WERI-Rb-1 (cell line): ENCODE measurements at regions not wholly inside any gene's neighbourhood (a gene's known extent, or its start where the extent isn't known, plus 50 kb on each side); places are given as distances from the start of the nearest gene placed in this dataset.
A peak's percentile ranks its signal among the peaks of the same experiment; 100 is the strongest.

ENCODE experiments used
- DNase-seq: peaks from one replicate; pipeline ENCODE4 v3.0.0-alpha.2; 2020
- H3K27ac ChIP-seq: fragments of 250-450 bp; sonication (Bioruptor Pico); 2 replicates; pipeline ENCODE4 v1.5.1; 2020; ENCODE audit warnings: mild to moderate bottlenecking, moderate library complexity
- H3K27me3 ChIP-seq: fragments of 250-450 bp; sonication (Bioruptor Pico); 2 replicates; pipeline ENCODE4 v1.5.1; 2021; ENCODE audit warnings: mild to moderate bottlenecking, low read depth, moderate library complexity; ENCODE audit not compliant: insufficient read depth, severe bottlenecking
- H3K36me3 ChIP-seq: fragments of 250-450 bp; sonication (Bioruptor Pico); 2 replicates; pipeline ENCODE4 v1.5.1; 2020; ENCODE audit warnings: mild to moderate bottlenecking, moderate library complexity
- H3K4me3 ChIP-seq: 2 replicates; pipeline ENCODE4 v1.5.1; 2011; ENCODE audit warnings: low read depth, mild to moderate bottlenecking, control low read depth, low read length
- H3K9me3 ChIP-seq: fragments of 250-450 bp; sonication (Bioruptor Pico); 2 replicates; pipeline ENCODE4 v1.5.1; 2021; ENCODE audit warnings: mild to moderate bottlenecking, moderate library complexity; ENCODE audit not compliant: severe bottlenecking
- CTCF ChIP-seq: IDR thresholded peaks from 2 replicates; pipeline ENCODE4 v1.5.1; 2011; ENCODE audit warnings: low read depth, mild to moderate bottlenecking, control low read depth, inconsistent platforms, low read length

- no peak for TF ChIP-seq CTCF
- no peak overlapping the region for H3K4me3 ChIP-seq
- H3K27ac ChIP-seq: no peak overlapping the region
- no peaks in the 10 kb centered on the region for H3K9me3 ChIP-seq
- no peaks in the 10 kb centered on the region for H3K27me3 ChIP-seq
- H3K36me3 ChIP-seq: no peaks in the 10 kb centered on the region
- no peak for DNase-seq
These were observed 174.7 kb upstream of the TMEM196 start for GRCh38 chr7:19948160-19948559.

GRCh38 chr7:19944363-19945120 is 171.1 kb upstream of the TMEM196 start:
- no peaks in the 10 kb centered on the region for H3K9me3 ChIP-seq
- H3K27me3 ChIP-seq: no peaks in the 10 kb centered on the region
- no peak for TF ChIP-seq CTCF
- no peak overlapping the region; the same call in 1 of the 2 replicates for H3K27ac ChIP-seq
- peak; percentile 14 for DNase-seq
- no peak overlapping the region for H3K4me3 ChIP-seq
- no peaks in the 10 kb centered on the region for H3K36me3 ChIP-seq

- DNase-seq: no peak
- H3K27me3 ChIP-seq: no peaks in the 10 kb centered on the region
- no peaks in the 10 kb centered on the region for H3K36me3 ChIP-seq
- H3K4me3 ChIP-seq: no peak overlapping the region
- TF ChIP-seq CTCF: no peak
- H3K9me3 ChIP-seq: peaks cover 7% of the 10 kb centered on the region
- no peak overlapping the region for H3K27ac ChIP-seq
These were observed 166.3 kb upstream of the TMEM196 start for GRCh38 chr7:19939746-19940145.

- no peak for TF ChIP-seq CTCF
- DNase-seq: peak; percentile 62
These were observed 159.3 kb upstream of the TMEM196 start for GRCh38 chr7:19932549-19933249.

GRCh38 chr7:19930851-19931250 is 157.4 kb upstream of the TMEM196 start:
- H3K4me3 ChIP-seq: no peak overlapping the region
- no peak for TF ChIP-seq CTCF
- peaks cover 2% of the 10 kb centered on the region for H3K9me3 ChIP-seq
- DNase-seq: no peak
- no peaks in the 10 kb centered on the region for H3K36me3 ChIP-seq
- no peak overlapping the region for H3K27ac ChIP-seq
- H3K27me3 ChIP-seq: no peaks in the 10 kb centered on the region

More at GRCh38 chr7:19932549-19933249, 159.3 kb upstream of the TMEM196 start:
- Histone ChIP-seq H3K9me3 (peaks cover 7% of the 10 kb centered on the region), H3K27me3 (no peaks in the 10 kb centered on the region), H3K36me3 (no peaks in the 10 kb centered on the region), H3K27ac (peak overlapping the region; percentile 21), H3K4me3 (no peak overlapping the region)
